Kidney (tissue), 13 donors: ENCODE measurements at regions not wholly inside any gene's neighbourhood (a gene's known extent, or its start where the extent isn't known, plus 50 kb on each side); places are given as distances from the start of the nearest gene placed in this dataset.

Source experiments
- DNase-seq, 5 donors: peaks; one replicate each; pipeline ENCODE4 v3.0.0-alpha.2; 2013 to 2020
- FAIRE-seq: peaks from 2 replicates; lab custom pipeline; 2012; peaks lifted over from hg19 to GRCh38; lab: Jason Lieb, UNC
- H3K27ac ChIP-seq, 2 donors: one replicate each; pipeline ENCODE4 v1.7.0; 2013; ENCODE audit warnings: low read depth in 2 of 2, low read length in 2 of 2, inconsistent platforms in 1 of 2
- H3K27me3 ChIP-seq: one replicate; pipeline ENCODE4 v1.7.1; 2013; ENCODE audit warnings: low read length, inconsistent platforms; ENCODE audit not compliant: control insufficient read depth, insufficient read depth
- H3K36me3 ChIP-seq, 3 donors: one replicate each; pipeline versions ENCODE4 v1.7.0 to v1.7.1; 2013; ENCODE audit warnings: low read length in 3 of 3, control low read depth in 1 of 3, inconsistent platforms in 1 of 3; ENCODE audit not compliant: insufficient read depth in 3 of 3, control insufficient read depth in 2 of 3
- H3K4me1 ChIP-seq, 3 donors: one replicate each; pipeline versions ENCODE4 v1.7.0 to v1.7.1; 2013; ENCODE audit warnings: low read length in 3 of 3, inconsistent platforms in 1 of 3, low read depth in 1 of 3; ENCODE audit not compliant: control insufficient read depth in 2 of 3, insufficient read depth in 2 of 3
- H3K4me3 ChIP-seq, 3 donors: one replicate each; pipeline versions ENCODE4 v1.7.0 to v1.8.1; 2013; ENCODE audit warnings: low read length in 3 of 3, control low read depth in 1 of 3, inconsistent platforms in 1 of 3
- H3K9ac ChIP-seq, 3 donors: one replicate each; pipeline versions ENCODE4 v1.7.0 to v1.7.1; 2013; ENCODE audit warnings: low read length in 3 of 3, control low read depth in 1 of 3, inconsistent platforms in 1 of 3
- H3K9me3 ChIP-seq, 3 donors: one replicate each; pipeline versions ENCODE4 v1.7.0 to v1.7.1; 2013; ENCODE audit warnings: low read length in 3 of 3, control low read depth in 1 of 3, inconsistent platforms in 1 of 3; ENCODE audit not compliant: control insufficient read depth in 2 of 3, insufficient read depth in 1 of 3
- intact Hi-C: fragments of 100-400 bp; cut with DNase I; formaldehyde crosslinking; loops from one replicate; pipeline ENCODE4 v1.11.1; 2022
- TF ChIP-seq, protein P1 (sequence below): IDR thresholded peaks from 3 replicates; pipeline ENCODE4 v1.5.1; 2012; ENCODE audit warnings: mild to moderate bottlenecking, moderate library complexity, borderline replicate concordance; ENCODE audit not compliant: insufficient read depth; ENCODE audit errors: extremely low read depth
- donor health status: control.
- donor health status: control.
- donor health status: control.
- donor health status: control.
- donor health status: control.
- donor health status: DM: yes; HTN: yes; CAD: no.
- donor health status: Normal renal cell carcinoma (clear cell type).

GRCh38 chr9:27711241-27711640 lies 138.0 kb upstream of the C9orf72 start:
- Histone ChIP-seq H3K9me3 (no peaks in the 10 kb centered on the region), H3K36me3 (no peaks in the 10 kb centered on the region), H3K9ac (no peak overlapping the region), H3K4me3 (no peak overlapping the region), H3K4me1 (no peaks in the 10 kb centered on the region), H3K27ac (no peak overlapping the region), H3K27me3 (no peaks in the 10 kb centered on the region)
- TF ChIP-seq, protein P1, sequence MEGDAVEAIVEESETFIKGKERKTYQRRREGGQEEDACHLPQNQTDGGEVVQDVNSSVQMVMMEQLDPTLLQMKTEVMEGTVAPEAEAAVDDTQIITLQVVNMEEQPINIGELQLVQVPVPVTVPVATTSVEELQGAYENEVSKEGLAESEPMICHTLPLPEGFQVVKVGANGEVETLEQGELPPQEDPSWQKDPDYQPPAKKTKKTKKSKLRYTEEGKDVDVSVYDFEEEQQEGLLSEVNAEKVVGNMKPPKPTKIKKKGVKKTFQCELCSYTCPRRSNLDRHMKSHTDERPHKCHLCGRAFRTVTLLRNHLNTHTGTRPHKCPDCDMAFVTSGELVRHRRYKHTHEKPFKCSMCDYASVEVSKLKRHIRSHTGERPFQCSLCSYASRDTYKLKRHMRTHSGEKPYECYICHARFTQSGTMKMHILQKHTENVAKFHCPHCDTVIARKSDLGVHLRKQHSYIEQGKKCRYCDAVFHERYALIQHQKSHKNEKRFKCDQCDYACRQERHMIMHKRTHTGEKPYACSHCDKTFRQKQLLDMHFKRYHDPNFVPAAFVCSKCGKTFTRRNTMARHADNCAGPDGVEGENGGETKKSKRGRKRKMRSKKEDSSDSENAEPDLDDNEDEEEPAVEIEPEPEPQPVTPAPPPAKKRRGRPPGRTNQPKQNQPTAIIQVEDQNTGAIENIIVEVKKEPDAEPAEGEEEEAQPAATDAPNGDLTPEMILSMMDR: no peak
- FAIRE-seq: no peak
- DNase-seq: no peak
- intact Hi-C loops: no loop called here

- DNase-seq (no peak), FAIRE-seq (no peak)
- Histone ChIP-seq H3K4me3 (no peak overlapping the region), H3K9me3 (no peaks in the 10 kb centered on the region), H3K27ac (no peak overlapping the region), H3K9ac (no peak overlapping the region), H3K27me3 (no peaks in the 10 kb centered on the region), H3K36me3 (no peaks in the 10 kb centered on the region), H3K4me1 (no peaks in the 10 kb centered on the region)
- TF ChIP-seq, protein P1: no peak
- intact Hi-C loops: no loop called here
These were observed 139.5 kb upstream of the C9orf72 start for GRCh38 chr9:27712806-27713205.

DNA sequence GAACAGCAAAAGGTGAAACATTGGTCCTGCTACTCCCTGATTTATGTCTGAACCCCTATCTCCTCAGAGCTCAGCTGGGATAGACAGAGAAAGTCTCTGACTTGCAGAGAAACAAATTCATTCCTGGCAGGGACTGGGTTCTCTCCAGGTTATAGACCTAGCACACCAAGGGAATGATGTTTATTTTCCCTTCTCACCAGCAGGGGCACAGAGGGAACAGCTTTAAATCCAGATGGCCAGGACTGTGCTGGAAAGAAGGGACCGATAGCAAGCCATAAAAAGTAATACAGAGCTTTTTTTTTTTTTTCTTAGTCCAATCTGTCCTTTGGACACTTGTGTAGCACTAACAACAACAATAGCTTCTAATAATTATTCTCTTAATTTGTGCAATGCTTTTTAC lies 141.1 kb upstream of the C9orf72 start:
- intact Hi-C loops: no loop called here
- H3K9ac ChIP-seq: no peak overlapping the region

More for the DNA sequence above, 141.1 kb upstream of the C9orf72 start:
- Histone ChIP-seq H3K27ac (no peak overlapping the region), H3K4me3 (no peak overlapping the region), H3K4me1 (no peaks in the 10 kb centered on the region), H3K27me3 (no peaks in the 10 kb centered on the region), H3K36me3 (no peaks in the 10 kb centered on the region), H3K9me3 (no peaks in the 10 kb centered on the region)
- FAIRE-seq: no peak
- TF ChIP-seq, protein P1: no peak
- DNase-seq: no peak
